Kidney epithelial cell (primary cell): ENCODE measurements at regions not wholly inside any gene's neighbourhood (a gene's known extent, or its start where the extent isn't known, plus 50 kb on each side); places are given as distances from the start of the nearest gene placed in this dataset.

ENCODE experiments used
- DNase-seq: peaks from one replicate; pipeline ENCODE4 v3.0.0-alpha.2; 2010; ENCODE audit warnings: low read depth
- H3K27me3 ChIP-seq: 2 replicates; pipeline ENCODE4 v1.6.0; 2011; ENCODE audit warnings: low read length; ENCODE audit not compliant: control insufficient read depth, insufficient read depth
- H3K36me3 ChIP-seq: 2 replicates; pipeline ENCODE4 v1.5.1; 2011; ENCODE audit warnings: low read length; ENCODE audit not compliant: control insufficient read depth, insufficient read depth
- H3K4me3 ChIP-seq: 2 replicates; pipeline ENCODE4 v1.5.1; 2011; ENCODE audit warnings: low read depth, mild to moderate bottlenecking, control low read depth, low read length
- CTCF ChIP-seq: IDR thresholded peaks from 2 replicates; pipeline ENCODE4 v1.5.1; 2011; ENCODE audit warnings: mild to moderate bottlenecking, moderate library complexity, low read length, control low read depth, inconsistent platforms; ENCODE audit not compliant: insufficient read depth, poor library complexity, severe bottlenecking

- no peak for TF ChIP-seq CTCF
- Histone ChIP-seq H3K4me3 (no peak overlapping the region), H3K27me3 (no peaks in the 10 kb centered on the region), H3K36me3 (no peaks in the 10 kb centered on the region)
- DNase-seq, result no peak
Observed at GRCh38 chr9:7968687-7969086, 169.1 kb upstream of the DMAC1 start.

- H3K36me3 ChIP-seq, result no peaks in the 10 kb centered on the region
- DNase-seq, result no peak
- H3K27me3 ChIP-seq, result no peaks in the 10 kb centered on the region
- no peak for TF ChIP-seq CTCF
- H3K4me3 ChIP-seq, result no peak overlapping the region
Observed at GRCh38 chr9:7967851-7968250, 168.3 kb upstream of the DMAC1 start.

GRCh38 chr9:7967093-7967827, 167.7 kb upstream of the DMAC1 start:
- Histone ChIP-seq H3K27me3 (no peaks in the 10 kb centered on the region), H3K36me3 (no peaks in the 10 kb centered on the region), H3K4me3 (no peak overlapping the region)
- no peak for DNase-seq
- TF ChIP-seq CTCF, result no peak

- Histone ChIP-seq H3K4me3 (no peak overlapping the region), H3K36me3 (no peaks in the 10 kb centered on the region), H3K27me3 (no peaks in the 10 kb centered on the region)
- TF ChIP-seq CTCF, result no peak
- DNase-seq, result no peak
Observed at GRCh38 chr9:7965063-7965462, 165.5 kb upstream of the DMAC1 start.

GRCh38 chr9:7963026-7963425, 163.4 kb upstream of the DMAC1 start:
- H3K36me3 ChIP-seq, result no peaks in the 10 kb centered on the region
- H3K27me3 ChIP-seq, result no peaks in the 10 kb centered on the region
- TF ChIP-seq CTCF, result no peak
- no peak overlapping the region for H3K4me3 ChIP-seq
- DNase-seq, result no peak

GRCh38 chr9:7961076-7961475, 161.5 kb upstream of the DMAC1 start:
- Histone ChIP-seq H3K4me3 (no peak overlapping the region), H3K27me3 (no peaks in the 10 kb centered on the region), H3K36me3 (no peaks in the 10 kb centered on the region)
- no peak for DNase-seq
- no peak for TF ChIP-seq CTCF
